Activated CD8-positive, alpha-beta T cell treated with anti-CD3 and anti-CD28 coated beads, Interleukin-2, amount 10 ng/mL, durations not matched to agents 7 days and 5 days (primary cell): ENCODE measurements at regions not wholly inside any gene's neighbourhood (a gene's known extent, or its start where the extent isn't known, plus 50 kb on each side); places are given as distances from the start of the nearest gene placed in this dataset.

Experiments
- ATAC-seq: fragments of 150-1000 bp; cut with Tn5 transposase; one replicate; pipeline ENCODE4 v1.10.0; 2021; ENCODE audit warnings: moderate library complexity
- CTCF ChIA-PET: fragments of 350-600 bp; sonication (Branson Sonifier 250); formaldehyde crosslinking; loops from one replicate; lab custom pipeline; 2021; ENCODE audit warnings: antibody characterized with exemption; lab: Charles Lee
- POLR2A ChIA-PET: fragments of 350-600 bp; sonication (Branson Sonifier 250); formaldehyde crosslinking; loops from one replicate; lab custom pipeline; 2021; ENCODE audit warnings: antibody characterized with exemption; lab: Charles Lee
- DNase-seq: peaks from one replicate; pipeline ENCODE4 v3.0.0-alpha.2; 2020
- H3K27ac Mint-ChIP-seq: one replicate; pipeline ENCODE4 v1.8.0; 2021; ENCODE audit warnings: mild to moderate bottlenecking, mixed read lengths
- H3K27me3 Mint-ChIP-seq: one replicate; pipeline ENCODE4 v1.8.0; 2021; ENCODE audit warnings: low read depth, mixed read lengths
- H3K36me3 Mint-ChIP-seq: one replicate; pipeline ENCODE4 v1.8.0; 2021; ENCODE audit warnings: low read depth, mixed read lengths
- H3K4me1 Mint-ChIP-seq: one replicate; pipeline ENCODE4 v1.8.0; 2021; ENCODE audit warnings: low read depth, mixed read lengths
- H3K4me3 Mint-ChIP-seq: one replicate; pipeline ENCODE4 v1.8.0; 2021; ENCODE audit warnings: mild to moderate bottlenecking, mixed read lengths
- H3K9me3 Mint-ChIP-seq: one replicate; pipeline ENCODE4 v1.8.0; 2022; ENCODE audit warnings: mixed read lengths; ENCODE audit not compliant: insufficient read depth

DNA sequence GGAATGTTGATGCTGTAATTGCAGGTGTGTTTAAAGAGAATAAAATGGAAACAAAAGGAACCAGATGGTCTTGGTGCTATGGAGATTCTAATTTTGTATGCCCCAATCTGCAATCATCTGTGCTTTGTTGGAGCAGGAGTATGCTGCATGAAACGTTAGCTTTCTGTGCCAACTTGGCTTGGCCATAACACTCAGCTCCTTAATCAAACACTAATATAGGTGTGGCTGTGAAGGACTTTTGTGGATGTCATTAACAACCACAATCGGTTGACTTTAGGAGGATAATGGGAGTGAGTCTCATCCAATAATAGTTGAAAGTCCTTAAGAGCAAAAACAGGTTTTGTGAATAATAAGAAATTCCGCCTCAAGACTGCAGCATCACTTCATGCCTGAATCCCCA lies 399.2 kb downstream of the NLGN4X start:
- no peak for ATAC-seq
- H3K4me1 Mint-ChIP-seq: no peaks in the 10 kb centered on the region
- H3K4me3 Mint-ChIP-seq: no peak overlapping the region
- peaks cover 4% of the 10 kb centered on the region for H3K9me3 Mint-ChIP-seq
- CTCF ChIA-PET: no interaction called here
- DNase-seq: no peak
- POLR2A ChIA-PET: no interaction called here
- H3K27ac Mint-ChIP-seq: no peak overlapping the region
- H3K36me3 Mint-ChIP-seq: no peaks in the 10 kb centered on the region
- H3K27me3 Mint-ChIP-seq: no peaks in the 10 kb centered on the region

DNA sequence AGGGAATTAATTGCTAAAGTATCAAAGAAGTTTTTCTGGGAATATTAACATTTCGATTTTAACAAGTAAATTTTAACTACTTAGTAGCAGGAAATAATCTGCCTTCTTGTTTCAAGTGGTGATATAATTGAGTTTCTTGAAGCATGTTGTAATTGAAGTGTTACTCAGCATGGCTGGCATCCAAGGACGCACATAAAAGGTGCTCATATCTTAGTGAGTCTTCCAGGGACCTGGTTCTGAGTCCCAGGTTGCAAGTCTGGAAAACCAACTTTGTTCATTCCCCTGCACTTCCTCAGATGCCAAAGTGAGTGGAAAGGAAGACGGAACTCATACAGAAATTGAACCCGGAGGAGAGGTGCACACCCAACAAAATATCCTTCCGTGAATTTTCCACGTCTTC lies 399.6 kb downstream of the NLGN4X start:
- Mint-ChIP-seq H3K36me3 (no peaks in the 10 kb centered on the region), H3K4me1 (no peaks in the 10 kb centered on the region), H3K4me3 (no peak overlapping the region), H3K27ac (no peak overlapping the region), H3K27me3 (no peaks in the 10 kb centered on the region), H3K9me3 (peaks cover 4% of the 10 kb centered on the region)
- POLR2A ChIA-PET: no interaction called here
- ATAC-seq (no peak), DNase-seq (no peak)
- CTCF ChIA-PET: no interaction called here

DNA sequence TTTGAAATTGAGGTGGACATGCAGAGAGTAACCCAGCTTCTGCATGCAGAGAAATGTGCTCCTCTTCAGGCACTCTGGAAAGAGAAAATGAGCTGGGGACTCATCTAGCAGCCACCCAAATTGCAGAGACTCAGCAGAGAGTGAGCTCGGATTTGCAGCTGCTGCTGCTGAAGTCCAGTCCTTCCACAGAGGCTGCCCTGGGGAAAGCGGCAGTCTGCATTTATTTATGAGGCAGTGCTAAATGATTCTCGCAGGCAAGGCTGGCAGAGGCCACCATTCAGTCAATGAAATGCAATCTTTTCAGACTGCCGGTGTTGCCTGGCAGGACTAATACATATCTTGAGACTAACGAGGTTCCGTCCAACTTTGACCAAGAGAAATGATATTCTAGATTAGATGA lies 404.8 kb downstream of the NLGN4X start:
- peaks cover 4% of the 10 kb centered on the region for H3K9me3 Mint-ChIP-seq
- no peak for ATAC-seq
- ChIA-PET POLR2A (no interaction called here), CTCF (no interaction called here)
- no peaks in the 10 kb centered on the region for H3K36me3 Mint-ChIP-seq
- no peaks in the 10 kb centered on the region for H3K4me1 Mint-ChIP-seq
- no peak overlapping the region for H3K27ac Mint-ChIP-seq
- no peak for DNase-seq
- no peaks in the 10 kb centered on the region for H3K27me3 Mint-ChIP-seq
- H3K4me3 Mint-ChIP-seq: no peak overlapping the region

DNA sequence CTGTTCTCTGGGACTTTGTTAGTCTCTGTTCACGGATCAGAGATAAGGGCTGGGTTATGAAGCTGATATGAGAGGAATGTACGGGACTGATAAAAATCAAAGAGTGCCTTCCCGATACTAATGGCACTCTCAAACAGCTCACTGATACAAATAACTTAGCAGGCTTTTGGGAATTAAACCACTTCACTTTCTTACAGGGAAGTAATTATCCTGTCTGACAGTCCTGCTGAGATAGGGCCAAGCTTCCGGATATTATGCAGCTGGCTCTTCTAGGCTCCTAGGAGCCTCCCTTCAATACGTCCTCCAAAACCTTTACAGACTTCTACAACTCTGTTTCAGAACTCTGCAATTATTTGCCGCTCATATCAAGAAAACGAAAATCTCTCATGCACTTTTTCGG lies 418.0 kb downstream of the NLGN4X start:
- Mint-ChIP-seq H3K27me3 (no peaks in the 10 kb centered on the region), H3K36me3 (no peaks in the 10 kb centered on the region), H3K9me3 (no peaks in the 10 kb centered on the region), H3K4me1 (no peaks in the 10 kb centered on the region), H3K4me3 (no peak overlapping the region), H3K27ac (no peak overlapping the region)
- CTCF ChIA-PET: no interaction called here
- DNase-seq (no peak), ATAC-seq (no peak)
- POLR2A ChIA-PET: no interaction called here

DNA sequence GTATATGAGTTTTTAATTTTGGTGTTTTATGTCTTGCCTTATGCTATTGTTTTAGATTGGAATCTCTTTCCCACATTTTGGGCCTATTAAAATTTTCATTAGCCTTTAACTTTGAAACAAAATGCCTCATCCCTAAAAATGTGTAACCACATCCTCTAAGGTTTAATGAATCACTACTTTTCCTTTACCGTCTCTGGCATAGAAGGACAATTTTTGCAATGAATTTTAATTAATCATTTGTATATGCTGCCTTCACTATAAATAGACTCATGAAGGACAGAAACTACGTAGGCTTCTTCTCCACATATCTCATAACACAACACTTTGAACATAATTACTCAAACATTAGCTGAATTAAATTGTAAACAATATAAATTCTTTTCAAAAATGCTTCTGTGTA lies 421.5 kb downstream of the NLGN4X start:
- Mint-ChIP-seq H3K4me1 (no peaks in the 10 kb centered on the region), H3K9me3 (no peaks in the 10 kb centered on the region), H3K4me3 (no peak overlapping the region), H3K27me3 (no peaks in the 10 kb centered on the region), H3K27ac (no peak overlapping the region), H3K36me3 (no peaks in the 10 kb centered on the region)
- CTCF ChIA-PET: no interaction called here
- no peak for DNase-seq
- no peak for ATAC-seq
- POLR2A ChIA-PET: no interaction called here

DNA sequence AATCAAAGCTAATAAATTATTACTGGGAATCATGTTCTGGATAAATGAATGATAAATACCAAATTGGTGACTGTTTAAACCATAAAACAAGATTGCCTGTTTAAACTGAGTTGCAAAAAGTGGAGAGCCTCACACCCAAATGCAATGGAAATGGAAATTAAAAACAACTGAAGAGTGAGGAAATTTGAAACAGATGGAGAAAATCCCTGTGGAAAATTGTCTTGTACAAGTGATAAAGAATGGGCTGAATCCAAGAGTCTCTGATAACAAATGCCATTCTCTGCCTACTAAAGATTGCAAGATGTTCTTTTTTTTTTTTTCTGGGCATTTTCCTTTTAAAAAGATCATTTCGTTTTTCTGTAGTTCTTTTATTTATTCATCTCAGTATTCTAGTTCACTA lies 426.3 kb downstream of the NLGN4X start:
- Mint-ChIP-seq H3K27me3 (no peaks in the 10 kb centered on the region), H3K27ac (no peak overlapping the region), H3K4me1 (no peaks in the 10 kb centered on the region), H3K4me3 (no peak overlapping the region), H3K36me3 (no peaks in the 10 kb centered on the region), H3K9me3 (no peaks in the 10 kb centered on the region)
- ATAC-seq: no peak
- ChIA-PET CTCF (no interaction called here), POLR2A (no interaction called here)
- no peak for DNase-seq

DNA sequence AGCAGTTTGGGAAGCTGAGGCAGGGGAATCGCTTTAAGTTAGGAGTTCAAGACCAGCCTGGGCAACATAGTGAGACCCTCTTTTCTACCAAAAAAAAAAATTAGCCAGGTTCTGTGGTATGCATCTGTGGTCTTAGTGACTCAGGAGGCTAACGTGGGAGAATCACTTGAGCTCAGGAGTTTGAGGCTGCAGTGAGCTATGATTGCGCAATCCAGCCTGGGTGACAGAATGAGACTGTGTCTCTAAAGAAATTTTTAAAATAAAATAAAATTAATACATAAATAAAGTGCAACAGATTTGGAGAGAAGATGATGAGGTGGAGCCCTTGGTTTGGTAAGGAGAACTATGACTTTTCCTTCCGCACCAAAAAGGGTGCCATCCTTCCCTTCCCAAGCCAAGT lies 436.9 kb downstream of the NLGN4X start:
- H3K4me3 Mint-ChIP-seq: no peak overlapping the region
- H3K4me1 Mint-ChIP-seq: no peaks in the 10 kb centered on the region
- no peaks in the 10 kb centered on the region for H3K27me3 Mint-ChIP-seq
- H3K36me3 Mint-ChIP-seq: no peaks in the 10 kb centered on the region
- no peak for DNase-seq
- no peak overlapping the region for H3K27ac Mint-ChIP-seq
- POLR2A ChIA-PET: no interaction called here
- no peaks in the 10 kb centered on the region for H3K9me3 Mint-ChIP-seq
- CTCF ChIA-PET: no interaction called here
- no peak for ATAC-seq

DNA sequence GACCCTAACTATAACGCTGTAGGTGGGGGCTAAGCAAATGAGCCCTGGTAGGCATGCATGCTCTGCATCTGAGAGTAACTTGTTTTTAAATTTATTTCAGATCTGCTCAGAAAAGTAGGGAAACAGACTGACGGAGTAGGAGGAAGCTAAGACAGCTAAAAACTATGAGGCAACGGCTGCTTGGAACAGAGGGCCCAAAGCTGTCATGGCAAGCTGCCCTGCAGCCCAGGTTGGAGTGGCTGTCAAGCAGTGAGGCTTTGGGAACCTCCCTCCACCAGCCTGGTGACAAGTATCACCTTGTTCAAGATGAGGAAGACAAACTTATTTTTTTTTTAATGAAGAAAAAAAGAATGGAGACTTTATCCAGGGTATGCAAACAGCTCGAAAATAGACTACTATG lies 439.8 kb downstream of the NLGN4X start:
- H3K36me3 Mint-ChIP-seq: no peaks in the 10 kb centered on the region
- no peaks in the 10 kb centered on the region for H3K9me3 Mint-ChIP-seq
- DNase-seq (no peak), ATAC-seq (no peak)
- H3K27me3 Mint-ChIP-seq: no peaks in the 10 kb centered on the region
- POLR2A ChIA-PET: no interaction called here
- H3K27ac Mint-ChIP-seq: no peak overlapping the region
- H3K4me3 Mint-ChIP-seq: no peak overlapping the region
- H3K4me1 Mint-ChIP-seq: no peaks in the 10 kb centered on the region
- CTCF ChIA-PET: interaction anchor here (0.7 kb wide), 1 partner anchor 1353 kb away, joined by 3 read pairs; no protein-coding TSS in a partner anchor

DNA sequence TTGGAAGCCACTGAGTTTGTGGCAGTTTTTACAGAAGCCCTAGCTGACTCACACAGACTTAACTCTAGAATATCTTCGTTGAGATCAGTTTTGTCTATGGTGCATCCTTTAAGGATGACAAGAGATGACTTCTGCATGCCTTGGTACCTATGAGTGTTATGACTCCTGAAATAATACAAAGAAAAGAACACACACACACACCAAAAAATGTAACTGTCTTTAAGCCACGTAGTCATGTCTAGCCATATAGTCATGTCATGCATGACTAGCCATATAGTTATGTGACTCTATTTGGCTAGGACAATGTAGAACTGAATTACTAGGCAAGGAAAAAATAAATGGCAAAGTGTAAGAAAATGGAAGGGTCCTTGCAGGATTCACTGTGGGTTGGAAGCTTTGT lies 447.8 kb downstream of the NLGN4X start:
- no peaks in the 10 kb centered on the region for H3K36me3 Mint-ChIP-seq
- no peaks in the 10 kb centered on the region for H3K27me3 Mint-ChIP-seq
- POLR2A ChIA-PET: no interaction called here
- no peak overlapping the region for H3K27ac Mint-ChIP-seq
- CTCF ChIA-PET: no interaction called here
- H3K9me3 Mint-ChIP-seq: no peaks in the 10 kb centered on the region
- DNase-seq (no peak), ATAC-seq (no peak)
- H3K4me3 Mint-ChIP-seq: no peak overlapping the region
- no peaks in the 10 kb centered on the region for H3K4me1 Mint-ChIP-seq

DNA sequence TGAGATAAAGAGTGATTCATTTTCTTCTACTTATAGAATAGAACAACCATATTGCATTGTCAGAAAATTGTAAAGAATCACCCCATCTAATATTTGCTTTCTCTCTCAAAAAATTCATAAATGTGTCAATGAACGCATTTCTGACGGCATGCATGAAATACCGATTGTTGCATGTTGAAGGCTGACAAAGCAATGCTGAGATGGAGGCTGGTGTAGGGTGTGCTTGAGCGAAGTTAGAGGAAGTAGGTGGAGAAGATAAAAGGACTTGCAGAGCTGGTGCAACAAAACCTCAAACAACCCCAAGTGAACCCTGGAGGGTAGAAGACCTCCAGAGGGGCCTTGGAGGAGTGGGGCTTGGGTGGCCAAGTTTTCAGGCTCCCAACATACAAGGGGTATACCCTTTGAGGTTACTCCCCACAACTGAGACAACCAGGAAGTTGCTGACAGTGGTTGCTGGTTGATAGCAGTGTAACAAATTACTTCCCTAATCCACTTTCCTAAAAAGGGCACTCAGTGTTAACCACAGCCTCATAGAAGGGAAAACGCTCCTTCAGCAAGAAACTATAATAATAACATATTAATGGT lies 452.7 kb downstream of the NLGN4X start:
- no peak for ATAC-seq
- H3K9me3 Mint-ChIP-seq: no peaks in the 10 kb centered on the region
- H3K36me3 Mint-ChIP-seq: no peaks in the 10 kb centered on the region
- POLR2A ChIA-PET: no interaction called here
- H3K27me3 Mint-ChIP-seq: no peaks in the 10 kb centered on the region
- H3K27ac Mint-ChIP-seq: no peak overlapping the region
- H3K4me3 Mint-ChIP-seq: no peak overlapping the region
- H3K4me1 Mint-ChIP-seq: no peaks in the 10 kb centered on the region
- CTCF ChIA-PET: no interaction called here
- no peak for DNase-seq

DNA sequence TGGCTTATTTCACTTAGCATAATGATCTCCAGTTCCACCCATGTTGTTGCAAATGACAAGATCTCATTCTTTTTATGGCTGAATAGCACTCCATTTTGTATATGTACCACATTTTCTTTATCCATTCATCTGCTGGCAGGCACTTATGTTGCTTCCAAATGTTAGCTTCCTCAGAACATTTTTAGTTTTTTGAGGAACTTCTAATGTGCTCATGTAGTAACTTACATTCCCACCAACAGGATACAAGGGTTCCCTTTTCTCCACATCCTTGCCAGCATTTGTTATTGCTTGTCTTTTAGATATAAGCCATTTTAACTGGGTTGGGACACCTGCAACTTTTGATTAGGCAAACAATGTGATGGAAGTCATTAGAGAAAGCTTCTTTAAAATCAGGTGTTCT lies 454.2 kb downstream of the NLGN4X start:
- H3K4me1 Mint-ChIP-seq: no peaks in the 10 kb centered on the region
- CTCF ChIA-PET: no interaction called here
- no peak for ATAC-seq
- POLR2A ChIA-PET: no interaction called here
- no peak overlapping the region for H3K4me3 Mint-ChIP-seq
- no peaks in the 10 kb centered on the region for H3K36me3 Mint-ChIP-seq
- no peak overlapping the region for H3K27ac Mint-ChIP-seq
- H3K27me3 Mint-ChIP-seq: no peaks in the 10 kb centered on the region
- no peaks in the 10 kb centered on the region for H3K9me3 Mint-ChIP-seq
- DNase-seq: no peak

DNA sequence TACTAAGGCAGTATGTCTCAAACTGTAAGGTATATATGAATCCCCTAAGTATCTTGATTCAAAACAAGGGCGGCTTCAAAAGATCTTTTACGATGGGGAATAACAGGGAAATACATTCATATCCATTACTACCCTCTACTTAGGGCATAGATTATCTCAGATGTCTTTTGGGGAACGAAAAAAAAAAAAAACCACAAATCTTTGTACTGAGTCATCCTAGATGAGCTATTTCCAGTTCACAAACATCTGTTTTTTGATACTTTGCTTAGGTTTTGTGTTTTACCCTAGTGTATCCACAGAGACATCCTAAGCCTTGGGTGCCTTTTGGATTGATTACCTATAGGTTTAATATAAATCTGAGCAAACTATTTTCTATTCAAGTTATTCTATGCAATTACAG lies 457.2 kb downstream of the NLGN4X start:
- ChIA-PET POLR2A (no interaction called here), CTCF (no interaction called here)
- H3K27me3 Mint-ChIP-seq: no peaks in the 10 kb centered on the region
- H3K9me3 Mint-ChIP-seq: peaks cover 9% of the 10 kb centered on the region
- DNase-seq (no peak), ATAC-seq (no peak)
- H3K4me3 Mint-ChIP-seq: no peak overlapping the region
- H3K36me3 Mint-ChIP-seq: no peaks in the 10 kb centered on the region
- H3K4me1 Mint-ChIP-seq: no peaks in the 10 kb centered on the region
- H3K27ac Mint-ChIP-seq: no peak overlapping the region

DNA sequence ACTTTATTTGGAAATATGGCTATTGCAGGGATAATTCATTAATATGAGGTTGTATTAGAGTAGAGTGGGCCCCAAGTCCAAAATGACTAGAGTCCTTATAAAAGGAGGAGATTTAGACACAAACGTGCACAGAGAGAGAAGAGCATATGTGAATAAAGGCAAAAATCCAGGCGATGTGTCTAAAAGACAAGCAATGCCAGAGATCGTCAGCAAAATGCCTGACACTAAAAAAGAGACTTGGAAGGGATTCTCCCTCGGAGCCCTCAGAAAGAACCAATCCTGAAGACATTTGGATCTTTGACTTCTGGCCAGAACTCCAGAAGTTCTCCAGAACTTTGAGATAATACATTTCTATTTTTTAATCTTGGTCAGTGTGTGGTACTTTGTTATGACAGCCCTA lies 472.1 kb downstream of the NLGN4X start:
- no peak overlapping the region for H3K27ac Mint-ChIP-seq
- H3K4me3 Mint-ChIP-seq: no peak overlapping the region
- DNase-seq: no peak
- ChIA-PET CTCF (no interaction called here), POLR2A (no interaction called here)
- no peaks in the 10 kb centered on the region for H3K27me3 Mint-ChIP-seq
- no peaks in the 10 kb centered on the region for H3K9me3 Mint-ChIP-seq
- no peaks in the 10 kb centered on the region for H3K36me3 Mint-ChIP-seq
- no peaks in the 10 kb centered on the region for H3K4me1 Mint-ChIP-seq
- no peak for ATAC-seq
